LNCaP clone FGC (cell line): ENCODE measurements at regions not wholly inside any gene's neighbourhood (a gene's known extent, or its start where the extent isn't known, plus 50 kb on each side); places are given as distances from the start of the nearest gene placed in this dataset.

ENCODE experiments used
- DNase-seq: peaks from one replicate; pipeline ENCODE4 v3.0.0-alpha.2; 2011; ENCODE audit warnings: low read depth
- H3K4me3 ChIP-seq: 2 replicates; pipeline ENCODE4 v1.5.1; 2011; ENCODE audit warnings: mild to moderate bottlenecking, low read depth, low read length, control low read depth
- CTCF ChIP-seq: IDR thresholded peaks from 2 replicates; pipeline ENCODE4 v1.5.1; 2012; ENCODE audit warnings: mild to moderate bottlenecking; ENCODE audit not compliant: control insufficient read depth, insufficient read depth; ENCODE audit errors: extremely low read depth

DNA sequence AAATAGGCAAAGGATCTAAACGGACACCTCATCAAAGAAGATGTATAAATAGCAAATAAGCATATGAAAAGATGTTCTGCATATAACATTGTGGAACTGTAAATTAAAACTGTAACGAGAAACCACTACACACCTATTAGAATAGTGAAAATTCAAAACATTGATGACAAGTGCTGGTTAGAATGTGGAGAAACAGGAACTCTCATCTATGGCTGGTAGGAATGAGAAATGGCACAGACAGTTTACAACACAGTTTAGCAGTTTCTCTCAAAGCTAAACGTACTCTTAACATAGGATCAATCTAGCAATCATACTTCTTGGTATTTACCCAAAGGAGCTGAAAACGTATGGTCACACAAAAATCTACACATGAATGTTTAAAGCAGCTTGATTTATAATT lies 126.2 kb downstream of the TRIB2 start:
- no peak for TF ChIP-seq CTCF
- no peak for DNase-seq
- H3K4me3 ChIP-seq = no peak overlapping the region

DNA sequence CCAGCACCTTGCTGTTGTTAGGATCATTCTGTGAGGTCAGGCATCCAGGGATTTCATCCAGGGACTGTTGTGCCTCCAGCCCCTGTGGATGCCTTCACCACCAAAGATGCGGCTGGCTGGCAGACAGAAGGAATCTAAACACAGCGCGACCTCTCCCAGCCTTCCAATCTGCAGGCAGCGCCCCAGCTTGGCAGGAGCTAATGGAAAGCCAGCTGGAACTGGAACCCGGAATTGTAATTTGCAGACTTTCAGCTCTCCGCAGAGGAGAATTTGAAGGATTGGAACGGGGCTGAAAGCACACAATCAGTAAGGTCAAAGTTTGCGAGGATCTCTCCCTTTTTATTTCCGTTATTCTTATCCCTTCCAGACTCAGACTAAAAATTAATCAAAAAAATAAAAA lies 127.8 kb downstream of the TRIB2 start:
- no peak for TF ChIP-seq CTCF
- H3K4me3 ChIP-seq = no peak overlapping the region
- DNase-seq = no peak

GRCh38 chr2:12847694-12848575 lies 131.2 kb downstream of the TRIB2 start:
- no peak for TF ChIP-seq CTCF
- no peak for DNase-seq
- no peak overlapping the region for H3K4me3 ChIP-seq

DNA sequence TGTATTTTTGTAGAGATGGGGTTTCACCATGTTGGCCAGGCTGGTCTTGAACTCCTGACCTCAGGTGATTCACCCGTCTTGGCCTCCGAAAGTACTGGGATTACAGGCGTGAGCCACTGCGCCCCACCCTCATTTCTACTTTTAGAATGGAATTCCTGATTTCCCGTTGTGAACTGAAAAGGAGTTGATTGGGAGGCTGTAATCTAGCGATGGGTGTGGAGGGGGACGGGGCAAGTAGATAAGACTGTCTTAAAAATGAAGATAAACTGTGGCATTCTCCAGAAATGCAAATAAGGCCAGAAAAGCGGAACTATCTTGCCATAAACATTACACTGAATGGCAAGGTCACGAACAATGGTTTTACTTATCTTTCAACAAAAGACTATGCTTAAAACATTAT lies 135.4 kb downstream of the TRIB2 start:
- no peak for TF ChIP-seq CTCF
- DNase-seq = no peak
- H3K4me3 ChIP-seq = no peak overlapping the region

GRCh38 chr2:12854001-12854530 lies 137.3 kb downstream of the TRIB2 start:
- H3K4me3 ChIP-seq = no peak overlapping the region
- no peak for TF ChIP-seq CTCF
- no peak for DNase-seq

- no peak for DNase-seq
Measured at GRCh38 chr2:12855508-12855907, 138.8 kb downstream of the TRIB2 start.

More at GRCh38 chr2:12855508-12855907, 138.8 kb downstream of the TRIB2 start:
- no peak overlapping the region for H3K4me3 ChIP-seq
- no peak for TF ChIP-seq CTCF
